ENCODE measurements at regions not wholly inside any gene's neighbourhood (a gene's known extent, or its start where the extent isn't known, plus 50 kb on each side); places are given as distances from the start of the nearest gene placed in this dataset.

- no peaks in the 10 kb centered on the region for H3K27me3 ChIP-seq
- H3K79me2 ChIP-seq (ENCODE audit: low read depth): no peaks in the 10 kb centered on the region
- no peaks in the 10 kb centered on the region for H3K9me3 ChIP-seq (ENCODE audit: low read depth)
- H3K36me3 Mint-ChIP-seq: no peaks in the 10 kb centered on the region
- no peak overlapping the region for H3K4me3 Mint-ChIP-seq
- no peaks in the 10 kb centered on the region for H3K36me3 ChIP-seq
- TF ChIP-seq EZH2 (IDR thresholded peaks at IDR 0.05) (no peak), EZH2phosphoT487 (IDR thresholded peaks at IDR 0.05) (no peak), CTCF (IDR thresholded peaks at IDR 0.05) (no peak)
- H3K27ac ChIP-seq: no peak overlapping the region
- DNase-seq (ENCODE audit: low spot score): peak; percentile 11
- no peaks in the 10 kb centered on the region for H3K4me1 ChIP-seq
- H4K20me1 ChIP-seq (ENCODE audit: low read depth): no peaks in the 10 kb centered on the region
- peaks cover 3% of the 10 kb centered on the region for H3K27me3 Mint-ChIP-seq (ENCODE audit: insufficient read depth, low read depth)
- no peak overlapping the region for H2AFZ ChIP-seq (replicated peaks)
- H3K27ac Mint-ChIP-seq: no peak overlapping the region
- no peaks in the 10 kb centered on the region for H3K9me3 Mint-ChIP-seq
- H3K4me3 ChIP-seq: no peak overlapping the region
- H3F3A ChIP-seq (ENCODE audit: low read depth): no peaks in the 10 kb centered on the region
- H3K9ac ChIP-seq: no peak overlapping the region
- H3K4me2 ChIP-seq: no peak overlapping the region
- H3K4me1 Mint-ChIP-seq: no peaks in the 10 kb centered on the region
Observed at GRCh38 chr5:9787861-9788600, 157.9 kb upstream of the TAS2R1 start.

- no peaks in the 10 kb centered on the region for H4K20me1 ChIP-seq (ENCODE audit: low read depth)
- no peaks in the 10 kb centered on the region for H3K79me2 ChIP-seq (ENCODE audit: low read depth)
- Mint-ChIP-seq H3K27ac (no peak overlapping the region), H3K4me1 (no peaks in the 10 kb centered on the region), H3K27me3 (ENCODE audit: insufficient read depth, low read depth) (peaks cover 3% of the 10 kb centered on the region), H3K36me3 (no peaks in the 10 kb centered on the region), H3K4me3 (no peak overlapping the region), H3K9me3 (peaks cover under 1% of the 10 kb centered on the region)
- H3K27ac ChIP-seq: no peak overlapping the region
- no peaks in the 10 kb centered on the region for H3F3A ChIP-seq (ENCODE audit: low read depth)
- H3K4me2 ChIP-seq: no peak overlapping the region
- DNase-seq (ENCODE audit: low spot score): no peak
- no peaks in the 10 kb centered on the region for H3K4me1 ChIP-seq
- H3K27me3 ChIP-seq: no peaks in the 10 kb centered on the region
- no peak overlapping the region for H2AFZ ChIP-seq (replicated peaks)
- no peak for TF ChIP-seq CTCF (IDR thresholded peaks at IDR 0.05)
- no peak for TF ChIP-seq EZH2 (IDR thresholded peaks at IDR 0.05)
- no peak for TF ChIP-seq EZH2phosphoT487 (IDR thresholded peaks at IDR 0.05)
- no peaks in the 10 kb centered on the region for H3K36me3 ChIP-seq
- H3K4me3 ChIP-seq: no peak overlapping the region
- H3K9ac ChIP-seq: no peak overlapping the region
- no peaks in the 10 kb centered on the region for H3K9me3 ChIP-seq (ENCODE audit: low read depth)
Observed at GRCh38 chr5:9786380-9787360, 156.5 kb upstream of the TAS2R1 start.

- Histone ChIP-seq H3K9me3 (ENCODE audit: low read depth) (no peaks in the 10 kb centered on the region), H3K36me3 (no peaks in the 10 kb centered on the region), H3K4me3 (no peak overlapping the region), H3F3A (ENCODE audit: low read depth) (no peaks in the 10 kb centered on the region), H3K4me1 (no peaks in the 10 kb centered on the region), H3K27me3 (no peaks in the 10 kb centered on the region), H3K27ac (no peak overlapping the region), H2AFZ (replicated peaks) (no peak overlapping the region), H4K20me1 (ENCODE audit: low read depth) (no peaks in the 10 kb centered on the region), H3K79me2 (ENCODE audit: low read depth) (no peaks in the 10 kb centered on the region), H3K9ac (no peak overlapping the region), H3K4me2 (no peak overlapping the region)
- no peaks in the 10 kb centered on the region for H3K36me3 Mint-ChIP-seq
- no peaks in the 10 kb centered on the region for H3K4me1 Mint-ChIP-seq
- H3K4me3 Mint-ChIP-seq: no peak overlapping the region
- no peak for TF ChIP-seq CTCF (IDR thresholded peaks at IDR 0.05)
- no peak for TF ChIP-seq EZH2phosphoT487 (IDR thresholded peaks at IDR 0.05)
- no peak for TF ChIP-seq EZH2 (IDR thresholded peaks at IDR 0.05)
- no peak for DNase-seq (ENCODE audit: low spot score)
- no peak overlapping the region for H3K27ac Mint-ChIP-seq
- H3K9me3 Mint-ChIP-seq: peaks cover 7% of the 10 kb centered on the region
- H3K27me3 Mint-ChIP-seq (ENCODE audit: insufficient read depth, low read depth): peaks cover 3% of the 10 kb centered on the region
Observed at GRCh38 chr5:9785751-9786150, 155.6 kb upstream of the TAS2R1 start.

Data from neural progenitor cell (in vitro differentiated cells).